ENCODE measurements at regions not wholly inside any gene's neighbourhood (a gene's known extent, or its start where the extent isn't known, plus 50 kb on each side); places are given as distances from the start of the nearest gene placed in this dataset.

GRCh38 chr1:163774401-163774945 lies 452.7 kb downstream of the NUF2 start:
- H3K27me3 ChIP-seq = no peaks in the 10 kb centered on the region
- no peak for TF ChIP-seq POLR2A (IDR thresholded peaks at IDR 0.05)
- TF ChIP-seq, protein P1, sequence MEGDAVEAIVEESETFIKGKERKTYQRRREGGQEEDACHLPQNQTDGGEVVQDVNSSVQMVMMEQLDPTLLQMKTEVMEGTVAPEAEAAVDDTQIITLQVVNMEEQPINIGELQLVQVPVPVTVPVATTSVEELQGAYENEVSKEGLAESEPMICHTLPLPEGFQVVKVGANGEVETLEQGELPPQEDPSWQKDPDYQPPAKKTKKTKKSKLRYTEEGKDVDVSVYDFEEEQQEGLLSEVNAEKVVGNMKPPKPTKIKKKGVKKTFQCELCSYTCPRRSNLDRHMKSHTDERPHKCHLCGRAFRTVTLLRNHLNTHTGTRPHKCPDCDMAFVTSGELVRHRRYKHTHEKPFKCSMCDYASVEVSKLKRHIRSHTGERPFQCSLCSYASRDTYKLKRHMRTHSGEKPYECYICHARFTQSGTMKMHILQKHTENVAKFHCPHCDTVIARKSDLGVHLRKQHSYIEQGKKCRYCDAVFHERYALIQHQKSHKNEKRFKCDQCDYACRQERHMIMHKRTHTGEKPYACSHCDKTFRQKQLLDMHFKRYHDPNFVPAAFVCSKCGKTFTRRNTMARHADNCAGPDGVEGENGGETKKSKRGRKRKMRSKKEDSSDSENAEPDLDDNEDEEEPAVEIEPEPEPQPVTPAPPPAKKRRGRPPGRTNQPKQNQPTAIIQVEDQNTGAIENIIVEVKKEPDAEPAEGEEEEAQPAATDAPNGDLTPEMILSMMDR (IDR thresholded peaks at IDR 0.05) = no peak
- no peaks in the 10 kb centered on the region for H3K9me3 ChIP-seq
- no peak for DNase-seq
- H3K4me3 ChIP-seq = no peak overlapping the region
- no peaks in the 10 kb centered on the region for H3K4me1 ChIP-seq
- no peak overlapping the region for H3K27ac ChIP-seq
- no peaks in the 10 kb centered on the region for H3K36me3 ChIP-seq

- TF ChIP-seq, protein P1 (IDR thresholded peaks at IDR 0.05) = no peak
- no peak for TF ChIP-seq POLR2A (IDR thresholded peaks at IDR 0.05)
- Histone ChIP-seq H3K4me3 (no peak overlapping the region), H3K9me3 (no peaks in the 10 kb centered on the region), H3K36me3 (no peaks in the 10 kb centered on the region), H3K27me3 (no peaks in the 10 kb centered on the region), H3K27ac (no peak overlapping the region), H3K4me1 (no peaks in the 10 kb centered on the region)
- DNase-seq = no peak
Measured at GRCh38 chr1:163774978-163775620, 453.3 kb downstream of the NUF2 start.

DNA sequence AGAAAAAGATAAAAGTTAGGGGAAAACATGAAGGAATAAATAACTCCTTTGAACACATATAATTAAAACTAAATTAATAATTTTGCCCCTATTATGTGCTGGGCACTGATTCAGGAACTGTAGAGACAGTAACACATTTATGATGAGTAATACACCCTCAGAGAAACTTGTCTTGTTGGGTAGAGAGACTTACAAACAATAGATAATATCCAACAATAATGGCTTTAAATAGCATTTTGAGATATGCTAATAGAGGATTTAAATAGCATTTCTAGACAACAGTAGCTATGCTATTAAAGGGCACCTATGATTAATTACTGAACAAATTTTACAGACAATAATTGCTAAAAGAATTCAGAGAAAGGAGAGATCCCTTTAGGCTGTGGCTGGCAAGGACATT lies 455.5 kb downstream of the NUF2 start:
- H3K27me3 ChIP-seq = no peaks in the 10 kb centered on the region
- no peaks in the 10 kb centered on the region for H3K9me3 ChIP-seq
- H3K4me3 ChIP-seq = no peak overlapping the region
- no peaks in the 10 kb centered on the region for H3K36me3 ChIP-seq
- DNase-seq = no peak
- TF ChIP-seq POLR2A (IDR thresholded peaks at IDR 0.05) = no peak
- TF ChIP-seq, protein P1 (IDR thresholded peaks at IDR 0.05) = no peak
- H3K4me1 ChIP-seq = no peaks in the 10 kb centered on the region
- H3K27ac ChIP-seq = no peak overlapping the region

GRCh38 chr1:163781146-163781545 lies 459.4 kb downstream of the NUF2 start:
- no peak overlapping the region for H3K27ac ChIP-seq
- TF ChIP-seq, protein P1 (IDR thresholded peaks at IDR 0.05) = no peak
- DNase-seq = no peak
- H3K9me3 ChIP-seq = no peaks in the 10 kb centered on the region
- no peaks in the 10 kb centered on the region for H3K36me3 ChIP-seq
- H3K4me1 ChIP-seq = no peaks in the 10 kb centered on the region
- H3K4me3 ChIP-seq = no peak overlapping the region
- no peaks in the 10 kb centered on the region for H3K27me3 ChIP-seq

GRCh38 chr1:163785868-163786405 lies 464.2 kb downstream of the NUF2 start:
- Histone ChIP-seq H3K36me3 (no peaks in the 10 kb centered on the region), H3K9me3 (no peaks in the 10 kb centered on the region), H3K27ac (no peak overlapping the region), H3K4me3 (no peak overlapping the region), H3K4me1 (no peaks in the 10 kb centered on the region), H3K27me3 (no peaks in the 10 kb centered on the region)
- TF ChIP-seq, protein P1 (IDR thresholded peaks at IDR 0.05) = no peak
- TF ChIP-seq POLR2A (IDR thresholded peaks at IDR 0.05) = no peak
- no peak for DNase-seq

Measured in Peyer's patch (tissue), 4 donors.